Sigmoid colon (tissue), 4 donors: ENCODE measurements at regions not wholly inside any gene's neighbourhood (a gene's known extent, or its start where the extent isn't known, plus 50 kb on each side); places are given as distances from the start of the nearest gene placed in this dataset.

Experiments
- EP300 ChIP-seq, 4 donors: sonication (generic); formaldehyde crosslinking; IDR thresholded peaks; one replicate each; pipeline ENCODE4 v1.6.1; 2017; ENCODE audit warnings: antibody characterized with exemption in 4 of 4
- POLR2A ChIP-seq, 2 donors: fragments of 450-650 bp; IDR thresholded peaks; one replicate each; pipeline ENCODE4 v1.6.1; 2016; ENCODE audit warnings: antibody characterized with exemption in 2 of 2, mild to moderate bottlenecking in 2 of 2, moderate library complexity in 2 of 2
- TF ChIP-seq, protein P1 (sequence below), 4 experiments: fragments of 450-650 bp in 3 of 4; fragments of 200-600 bp in 1 of 4; IDR thresholded peaks; one replicate each; pipeline ENCODE4 v1.5.1; 2016 to 2019; ENCODE audit warnings: antibody characterized with exemption in 4 of 4, mild to moderate bottlenecking in 3 of 4, moderate library complexity in 2 of 4

DNA sequence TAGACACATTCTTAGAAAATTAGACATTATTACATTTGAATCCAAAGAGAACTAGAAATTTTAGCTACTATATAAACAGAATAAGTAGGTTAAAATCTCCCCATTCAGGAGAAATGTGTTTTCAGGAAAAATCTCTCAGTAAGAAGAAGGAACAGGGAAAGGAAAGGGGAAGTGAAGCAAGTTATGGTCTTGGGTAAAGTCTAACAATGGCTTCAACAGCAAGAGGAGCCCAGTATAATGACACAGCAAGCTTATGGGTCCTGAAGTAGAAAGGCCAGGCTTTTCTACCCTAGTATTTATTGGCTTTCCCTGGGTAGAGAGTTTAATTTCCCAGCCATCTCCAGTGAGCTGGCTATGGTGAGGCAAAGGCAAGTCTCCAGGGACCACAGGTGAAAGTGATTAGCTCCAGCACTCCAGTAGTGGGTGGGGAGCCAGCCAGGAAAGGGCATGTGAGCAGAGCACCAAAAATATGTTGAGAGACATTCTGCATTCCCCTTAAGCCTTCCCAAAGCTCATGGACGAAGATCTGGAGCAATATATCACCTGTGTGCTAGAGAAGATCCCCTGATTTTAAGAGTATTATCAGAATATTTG lies 981.7 kb downstream of the NR2F1-AS1 start:
- TF ChIP-seq, protein P1, sequence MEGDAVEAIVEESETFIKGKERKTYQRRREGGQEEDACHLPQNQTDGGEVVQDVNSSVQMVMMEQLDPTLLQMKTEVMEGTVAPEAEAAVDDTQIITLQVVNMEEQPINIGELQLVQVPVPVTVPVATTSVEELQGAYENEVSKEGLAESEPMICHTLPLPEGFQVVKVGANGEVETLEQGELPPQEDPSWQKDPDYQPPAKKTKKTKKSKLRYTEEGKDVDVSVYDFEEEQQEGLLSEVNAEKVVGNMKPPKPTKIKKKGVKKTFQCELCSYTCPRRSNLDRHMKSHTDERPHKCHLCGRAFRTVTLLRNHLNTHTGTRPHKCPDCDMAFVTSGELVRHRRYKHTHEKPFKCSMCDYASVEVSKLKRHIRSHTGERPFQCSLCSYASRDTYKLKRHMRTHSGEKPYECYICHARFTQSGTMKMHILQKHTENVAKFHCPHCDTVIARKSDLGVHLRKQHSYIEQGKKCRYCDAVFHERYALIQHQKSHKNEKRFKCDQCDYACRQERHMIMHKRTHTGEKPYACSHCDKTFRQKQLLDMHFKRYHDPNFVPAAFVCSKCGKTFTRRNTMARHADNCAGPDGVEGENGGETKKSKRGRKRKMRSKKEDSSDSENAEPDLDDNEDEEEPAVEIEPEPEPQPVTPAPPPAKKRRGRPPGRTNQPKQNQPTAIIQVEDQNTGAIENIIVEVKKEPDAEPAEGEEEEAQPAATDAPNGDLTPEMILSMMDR (IDR thresholded peaks at IDR 0.05) = no peak
- no peak for TF ChIP-seq POLR2A (IDR thresholded peaks at IDR 0.05)
- no peak for TF ChIP-seq EP300 (IDR thresholded peaks at IDR 0.05)
